ENCODE measurements at regions not wholly inside any gene's neighbourhood (a gene's known extent, or its start where the extent isn't known, plus 50 kb on each side); places are given as distances from the start of the nearest gene placed in this dataset.

DNA sequence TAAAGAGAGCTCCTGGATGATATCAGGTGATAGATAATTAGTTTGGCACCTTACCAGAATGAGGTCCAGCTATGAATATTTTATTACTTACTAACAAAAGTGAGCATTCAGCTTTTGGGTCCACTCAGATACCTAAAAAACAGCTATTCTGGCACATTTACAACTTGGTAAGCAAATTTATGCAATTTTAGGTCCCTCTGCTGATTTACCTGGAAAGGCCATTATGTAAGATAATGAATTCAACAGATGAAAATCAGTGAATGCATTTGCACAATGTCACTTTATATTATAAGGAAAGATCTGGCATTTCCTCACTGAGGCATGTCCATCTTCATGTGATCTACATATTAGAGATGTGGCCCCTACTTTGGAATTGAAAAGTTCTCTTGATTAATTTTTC lies 517.0 kb downstream of the SPRY1 start:
- Histone ChIP-seq H3K27me3 (ENCODE audit: insufficient read depth) (no peaks in the 10 kb centered on the region), H3K4me2 (no peak overlapping the region), H3K4me3 (ENCODE audit: low read depth in 2 of 2, low read length in 1 of 2) (no peak overlapping the region), H3K9me2 (no peaks in the 10 kb centered on the region), H2AFZ (ENCODE audit: low read depth) (no peak overlapping the region), H3K9me3 (no peaks in the 10 kb centered on the region), H4K20me1 (ENCODE audit: insufficient read depth) (no peaks in the 10 kb centered on the region), H3F3A (replicated peaks; ENCODE audit: insufficient read depth) (no peaks in the 10 kb centered on the region), H3K27ac (ENCODE audit: low read depth in 2 of 2, low read length in 1 of 2) (no peak overlapping the region), H3K79me2 (ENCODE audit: insufficient read depth) (no peaks in the 10 kb centered on the region), H3K9ac (no peak overlapping the region), H3K4me1 (ENCODE audit: control insufficient read depth in 1 of 2, insufficient read depth in 2 of 2, low read depth in 1 of 2, low read length in 1 of 2) (no peaks in the 10 kb centered on the region; a peak in 1 of 4 replicates), H3K36me3 (replicated peaks in 1 of 2; ENCODE audit: control insufficient read depth in 1 of 2, insufficient read depth in 2 of 2, low read length in 1 of 2) (no peaks in the 10 kb centered on the region)
- no peak for DNase-seq
- POLR2A ChIA-PET = no interaction called here
- CTCF ChIA-PET = no interaction called here
- no peak for TF ChIP-seq FOSL2 (IDR thresholded peaks at IDR 0.05; ENCODE audit: borderline replicate concordance, low read depth)
- TF ChIP-seq, protein P1, sequence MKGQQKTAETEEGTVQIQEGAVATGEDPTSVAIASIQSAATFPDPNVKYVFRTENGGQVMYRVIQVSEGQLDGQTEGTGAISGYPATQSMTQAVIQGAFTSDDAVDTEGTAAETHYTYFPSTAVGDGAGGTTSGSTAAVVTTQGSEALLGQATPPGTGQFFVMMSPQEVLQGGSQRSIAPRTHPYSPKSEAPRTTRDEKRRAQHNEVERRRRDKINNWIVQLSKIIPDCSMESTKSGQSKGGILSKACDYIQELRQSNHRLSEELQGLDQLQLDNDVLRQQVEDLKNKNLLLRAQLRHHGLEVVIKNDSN (IDR thresholded peaks at IDR 0.05; ENCODE audit: borderline replicate concordance, low read depth) = no peak
- TF ChIP-seq SMC3 (IDR thresholded peaks at IDR 0.05; ENCODE audit: low read depth, low read length) = no peak
- no peak for TF ChIP-seq RCOR1 (IDR thresholded peaks at IDR 0.05; ENCODE audit: low read length)
- no peak for TF ChIP-seq FOXJ3 (CRISPR knock-in tag; IDR thresholded peaks at IDR 0.05)
- TF ChIP-seq, protein P2, sequence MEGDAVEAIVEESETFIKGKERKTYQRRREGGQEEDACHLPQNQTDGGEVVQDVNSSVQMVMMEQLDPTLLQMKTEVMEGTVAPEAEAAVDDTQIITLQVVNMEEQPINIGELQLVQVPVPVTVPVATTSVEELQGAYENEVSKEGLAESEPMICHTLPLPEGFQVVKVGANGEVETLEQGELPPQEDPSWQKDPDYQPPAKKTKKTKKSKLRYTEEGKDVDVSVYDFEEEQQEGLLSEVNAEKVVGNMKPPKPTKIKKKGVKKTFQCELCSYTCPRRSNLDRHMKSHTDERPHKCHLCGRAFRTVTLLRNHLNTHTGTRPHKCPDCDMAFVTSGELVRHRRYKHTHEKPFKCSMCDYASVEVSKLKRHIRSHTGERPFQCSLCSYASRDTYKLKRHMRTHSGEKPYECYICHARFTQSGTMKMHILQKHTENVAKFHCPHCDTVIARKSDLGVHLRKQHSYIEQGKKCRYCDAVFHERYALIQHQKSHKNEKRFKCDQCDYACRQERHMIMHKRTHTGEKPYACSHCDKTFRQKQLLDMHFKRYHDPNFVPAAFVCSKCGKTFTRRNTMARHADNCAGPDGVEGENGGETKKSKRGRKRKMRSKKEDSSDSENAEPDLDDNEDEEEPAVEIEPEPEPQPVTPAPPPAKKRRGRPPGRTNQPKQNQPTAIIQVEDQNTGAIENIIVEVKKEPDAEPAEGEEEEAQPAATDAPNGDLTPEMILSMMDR (IDR thresholded peaks at IDR 0.05) = no peak
- TF ChIP-seq TEAD4 (IDR thresholded peaks at IDR 0.05; ENCODE audit: borderline replicate concordance, insufficient read depth) = no peak
- no peak for TF ChIP-seq PBX3 (IDR thresholded peaks at IDR 0.05)
- TF ChIP-seq TAF1 (IDR thresholded peaks at IDR 0.05; ENCODE audit: borderline replicate concordance, low read depth, low read length) = no peak
- TF ChIP-seq, protein P3, sequence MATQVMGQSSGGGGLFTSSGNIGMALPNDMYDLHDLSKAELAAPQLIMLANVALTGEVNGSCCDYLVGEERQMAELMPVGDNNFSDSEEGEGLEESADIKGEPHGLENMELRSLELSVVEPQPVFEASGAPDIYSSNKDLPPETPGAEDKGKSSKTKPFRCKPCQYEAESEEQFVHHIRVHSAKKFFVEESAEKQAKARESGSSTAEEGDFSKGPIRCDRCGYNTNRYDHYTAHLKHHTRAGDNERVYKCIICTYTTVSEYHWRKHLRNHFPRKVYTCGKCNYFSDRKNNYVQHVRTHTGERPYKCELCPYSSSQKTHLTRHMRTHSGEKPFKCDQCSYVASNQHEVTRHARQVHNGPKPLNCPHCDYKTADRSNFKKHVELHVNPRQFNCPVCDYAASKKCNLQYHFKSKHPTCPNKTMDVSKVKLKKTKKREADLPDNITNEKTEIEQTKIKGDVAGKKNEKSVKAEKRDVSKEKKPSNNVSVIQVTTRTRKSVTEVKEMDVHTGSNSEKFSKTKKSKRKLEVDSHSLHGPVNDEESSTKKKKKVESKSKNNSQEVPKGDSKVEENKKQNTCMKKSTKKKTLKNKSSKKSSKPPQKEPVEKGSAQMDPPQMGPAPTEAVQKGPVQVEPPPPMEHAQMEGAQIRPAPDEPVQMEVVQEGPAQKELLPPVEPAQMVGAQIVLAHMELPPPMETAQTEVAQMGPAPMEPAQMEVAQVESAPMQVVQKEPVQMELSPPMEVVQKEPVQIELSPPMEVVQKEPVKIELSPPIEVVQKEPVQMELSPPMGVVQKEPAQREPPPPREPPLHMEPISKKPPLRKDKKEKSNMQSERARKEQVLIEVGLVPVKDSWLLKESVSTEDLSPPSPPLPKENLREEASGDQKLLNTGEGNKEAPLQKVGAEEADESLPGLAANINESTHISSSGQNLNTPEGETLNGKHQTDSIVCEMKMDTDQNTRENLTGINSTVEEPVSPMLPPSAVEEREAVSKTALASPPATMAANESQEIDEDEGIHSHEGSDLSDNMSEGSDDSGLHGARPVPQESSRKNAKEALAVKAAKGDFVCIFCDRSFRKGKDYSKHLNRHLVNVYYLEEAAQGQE (IDR thresholded peaks at IDR 0.05; ENCODE audit: low read depth, low read length) = no peak
- TF ChIP-seq NFIC (IDR thresholded peaks at IDR 0.05; ENCODE audit: borderline replicate concordance) = no peak
- no peak for TF ChIP-seq MEF2A (IDR thresholded peaks at IDR 0.05; ENCODE audit: borderline replicate concordance, low read depth)
- no peak for TF ChIP-seq POLR2AphosphoS5 (IDR thresholded peaks at IDR 0.05; ENCODE audit: low read depth, low read length)
- no peak for TF ChIP-seq RAD21 (IDR thresholded peaks at IDR 0.05; ENCODE audit: low read length)
- no peak for TF ChIP-seq RXRA (IDR thresholded peaks at IDR 0.05; ENCODE audit: borderline replicate concordance, low read depth)
- no peak for TF ChIP-seq TCF12 (IDR thresholded peaks at IDR 0.05)
- no peak for TF ChIP-seq EP300 (IDR thresholded peaks at IDR 0.05; ENCODE audit: borderline replicate concordance in 1 of 2, low read depth in 1 of 2, low read length in 1 of 2)
- TF ChIP-seq MXI1 (IDR thresholded peaks at IDR 0.05; ENCODE audit: low read depth, low read length) = no peak

All from SK-N-SH (cell line).